ENCODE measurements at regions not wholly inside any gene's neighbourhood (a gene's known extent, or its start where the extent isn't known, plus 50 kb on each side); places are given as distances from the start of the nearest gene placed in this dataset.

DNA sequence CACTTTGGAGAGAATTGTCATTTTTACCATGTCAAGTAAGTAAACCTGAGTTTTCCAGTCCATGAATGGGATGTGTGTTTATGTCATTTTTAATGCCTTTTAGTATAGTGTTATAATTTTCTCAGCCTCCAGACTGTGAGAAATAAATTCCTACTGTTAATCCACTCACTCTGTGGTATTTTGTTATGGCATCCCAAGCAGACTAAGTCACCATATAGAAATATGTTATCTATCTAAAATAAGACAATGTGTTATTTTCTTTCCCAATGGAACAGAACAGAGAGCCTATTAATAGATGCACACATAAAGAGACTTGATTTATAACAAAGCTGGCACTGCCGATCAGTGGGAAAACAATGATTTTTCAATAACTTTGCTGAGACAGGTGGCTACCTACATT is 70.2 kb upstream of the SLC4A11 start:
- TF ChIP-seq, protein P1, sequence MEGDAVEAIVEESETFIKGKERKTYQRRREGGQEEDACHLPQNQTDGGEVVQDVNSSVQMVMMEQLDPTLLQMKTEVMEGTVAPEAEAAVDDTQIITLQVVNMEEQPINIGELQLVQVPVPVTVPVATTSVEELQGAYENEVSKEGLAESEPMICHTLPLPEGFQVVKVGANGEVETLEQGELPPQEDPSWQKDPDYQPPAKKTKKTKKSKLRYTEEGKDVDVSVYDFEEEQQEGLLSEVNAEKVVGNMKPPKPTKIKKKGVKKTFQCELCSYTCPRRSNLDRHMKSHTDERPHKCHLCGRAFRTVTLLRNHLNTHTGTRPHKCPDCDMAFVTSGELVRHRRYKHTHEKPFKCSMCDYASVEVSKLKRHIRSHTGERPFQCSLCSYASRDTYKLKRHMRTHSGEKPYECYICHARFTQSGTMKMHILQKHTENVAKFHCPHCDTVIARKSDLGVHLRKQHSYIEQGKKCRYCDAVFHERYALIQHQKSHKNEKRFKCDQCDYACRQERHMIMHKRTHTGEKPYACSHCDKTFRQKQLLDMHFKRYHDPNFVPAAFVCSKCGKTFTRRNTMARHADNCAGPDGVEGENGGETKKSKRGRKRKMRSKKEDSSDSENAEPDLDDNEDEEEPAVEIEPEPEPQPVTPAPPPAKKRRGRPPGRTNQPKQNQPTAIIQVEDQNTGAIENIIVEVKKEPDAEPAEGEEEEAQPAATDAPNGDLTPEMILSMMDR (IDR thresholded peaks at IDR 0.05), result no peak
- no peak for TF ChIP-seq POLR2A (IDR thresholded peaks at IDR 0.05)
